VCaP (cell line): ENCODE measurements at regions not wholly inside any gene's neighbourhood (a gene's known extent, or its start where the extent isn't known, plus 50 kb on each side); places are given as distances from the start of the nearest gene placed in this dataset.

ENCODE experiments used
- H3K27ac ChIP-seq: fragments of 450-650 bp; 2 replicates; pipeline ENCODE4 v1.5.1; 2017
- CTCF ChIP-seq: fragments of 450-650 bp; conservative IDR thresholded peaks from 2 replicates; pipeline ENCODE4 v1.5.1; 2017; ENCODE audit warnings: mild to moderate bottlenecking, moderate library complexity

DNA sequence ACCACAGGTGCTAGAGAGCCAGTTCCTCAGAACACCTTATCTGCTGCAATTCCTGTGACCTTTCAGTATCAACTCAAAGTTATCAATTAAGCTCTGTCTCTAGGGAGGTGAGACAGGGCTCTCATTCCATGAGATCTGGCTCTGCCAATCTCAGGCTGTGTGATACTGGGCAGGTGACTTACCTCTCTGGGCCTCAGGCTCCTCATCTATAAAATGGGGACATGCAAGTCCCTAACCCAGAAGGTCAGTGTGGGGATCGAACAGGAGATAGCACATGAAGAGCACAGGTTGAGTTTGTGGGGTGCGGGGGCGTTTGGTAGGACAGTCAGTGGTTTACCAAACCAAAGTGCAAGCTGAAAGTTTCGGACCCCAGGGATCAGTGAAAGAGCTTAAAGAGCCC lies 319.3 kb upstream of the CCL2 start:
- H3K27ac ChIP-seq = no peak overlapping the region
- no peak for TF ChIP-seq CTCF

- H3K27ac ChIP-seq = no peak overlapping the region
- TF ChIP-seq CTCF = no peak
Observed at GRCh38 chr17:33936764-33937163, 318.3 kb upstream of the CCL2 start.

GRCh38 chr17:33939959-33940358 lies 315.1 kb upstream of the CCL2 start:
- no peak for TF ChIP-seq CTCF
- no peak overlapping the region for H3K27ac ChIP-seq

GRCh38 chr17:33940769-33941370 lies 314.2 kb upstream of the CCL2 start:
- H3K27ac ChIP-seq = no peak overlapping the region
- TF ChIP-seq CTCF = no peak

GRCh38 chr17:33941744-33942143 lies 313.3 kb upstream of the CCL2 start:
- no peak for TF ChIP-seq CTCF
- H3K27ac ChIP-seq = no peak overlapping the region

- H3K27ac ChIP-seq = no peak overlapping the region
- TF ChIP-seq CTCF = no peak
Observed at GRCh38 chr17:33942414-33942813, 312.7 kb upstream of the CCL2 start.

DNA sequence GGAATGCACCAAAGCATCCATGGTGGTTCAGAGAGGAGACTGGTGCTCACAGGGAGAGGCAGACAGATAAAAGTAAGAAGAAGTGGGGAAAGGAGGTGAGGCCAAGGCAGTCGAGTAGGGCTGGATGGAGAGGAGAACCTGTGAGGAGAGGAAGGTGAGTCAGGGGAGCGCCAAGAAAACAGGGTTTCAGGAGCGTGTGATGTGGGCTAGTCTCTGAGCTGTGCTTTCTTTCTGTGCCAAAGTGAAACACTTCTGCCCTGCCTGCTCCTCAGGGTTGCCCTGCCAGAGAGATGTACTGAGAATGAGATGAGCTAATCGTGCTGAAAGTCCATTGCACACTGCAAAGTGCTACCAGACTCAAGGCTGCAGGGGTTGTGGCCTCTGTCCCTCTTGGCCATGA lies 310.7 kb upstream of the CCL2 start:
- no peak overlapping the region for H3K27ac ChIP-seq
- no peak for TF ChIP-seq CTCF
